SK-N-SH (cell line): ENCODE measurements at regions not wholly inside any gene's neighbourhood (a gene's known extent, or its start where the extent isn't known, plus 50 kb on each side); places are given as distances from the start of the nearest gene placed in this dataset.

Experiments
- CTCF ChIA-PET: fragments of 300-600, 350-600 bp; formaldehyde crosslinking; extraction: SDS; loops from one replicate; lab custom pipeline; 2021; lab: Yijun Ruan, JAX
- POLR2A ChIA-PET: fragments of 350-600 bp; sonication (Branson Sonifier 250); formaldehyde crosslinking; extraction: SDS; loops from one replicate; lab custom pipeline; 2020; ENCODE audit warnings: antibody characterized with exemption, inconsistent platforms; lab: Yijun Ruan, JAX
- DNase-seq: peaks from one replicate; pipeline ENCODE4 v3.0.0; 2012
- H2AFZ ChIP-seq: fragments of 200-600 bp; sonication (generic); 2 replicates; pipeline ENCODE4 v1.8.1; 2016; ENCODE audit warnings: antibody characterized with exemption, mild to moderate bottlenecking, low read depth
- H3F3A ChIP-seq: fragments of 200-600 bp; sonication (generic); replicated peaks from 2 replicates; pipeline ENCODE3; 2016; ENCODE audit warnings: antibody characterized with exemption, mild to moderate bottlenecking; ENCODE audit not compliant: insufficient read depth
- H3K27ac ChIP-seq, 2 experiments: fragments of 200-500 bp in 1 of 2; fragments of 200-600 bp in 1 of 2; sonication (Bioruptor generic) in 1 of 2; sonication (generic), shearing (Covaris generic) in 1 of 2; 2 replicates each; pipeline versions ENCODE4 v1.5.1 to v1.6.1; 2014 to 2016; ENCODE audit warnings: low read depth in 2 of 2, inconsistent platforms in 1 of 2, low read length in 1 of 2, mild to moderate bottlenecking in 1 of 2, mixed read lengths in 1 of 2
- H3K27me3 ChIP-seq: fragments of 200-600 bp; sonication (generic), shearing (Covaris generic); 2 replicates; pipeline ENCODE4 v1.6.1; 2016; ENCODE audit warnings: mixed run types; ENCODE audit not compliant: insufficient read depth
- H3K36me3 ChIP-seq, 2 experiments: fragments of 200-500 bp in 1 of 2; fragments of 200-600 bp in 1 of 2; sonication (Bioruptor generic) in 1 of 2; sonication (generic) in 1 of 2; replicated peaks in 1 of 2; 2 replicates each; pipeline versions ENCODE3 to v1.5.1; 2014 to 2016; ENCODE audit warnings: low read length in 1 of 2, mild to moderate bottlenecking in 1 of 2; ENCODE audit not compliant: insufficient read depth in 2 of 2, control insufficient read depth in 1 of 2
- H3K4me1 ChIP-seq, 2 experiments: fragments of 200-500 bp in 1 of 2; fragments of 200-600 bp in 1 of 2; sonication (Bioruptor generic) in 1 of 2; sonication (generic), shearing (Covaris generic) in 1 of 2; 2 replicates each; pipeline versions ENCODE4 v1.5.1 to v1.6.1; 2014 to 2016; ENCODE audit warnings: low read depth in 1 of 2, low read length in 1 of 2, mixed run types in 1 of 2; ENCODE audit not compliant: insufficient read depth in 2 of 2, control insufficient read depth in 1 of 2
- H3K4me2 ChIP-seq: fragments of 200-600 bp; sonication (generic), shearing (Covaris generic); 2 replicates; pipeline ENCODE4 v1.6.1; 2017; ENCODE audit warnings: mixed run types
- H3K4me3 ChIP-seq, 2 experiments: fragments of 200-500 bp in 1 of 2; fragments of 200-600 bp in 1 of 2; sonication (Bioruptor generic) in 1 of 2; sonication (generic), shearing (Covaris generic) in 1 of 2; 2 replicates each; pipeline versions ENCODE4 v1.5.1 to v1.8.1; 2014 to 2016; ENCODE audit warnings: low read depth in 2 of 2, inconsistent platforms in 1 of 2, low read length in 1 of 2, mild to moderate bottlenecking in 1 of 2, mixed read lengths in 1 of 2, moderate library complexity in 1 of 2
- H3K79me2 ChIP-seq: fragments of 200-600 bp; sonication (generic); 2 replicates; pipeline ENCODE4 v1.8.1; 2017; ENCODE audit warnings: mild to moderate bottlenecking; ENCODE audit not compliant: insufficient read depth
- H3K9ac ChIP-seq: fragments of 200-600 bp; sonication (generic); 2 replicates; pipeline ENCODE4 v1.6.1; 2017; ENCODE audit warnings: mixed run types
- H3K9me2 ChIP-seq: fragments of 200-600 bp; sonication (generic); 2 replicates; pipeline ENCODE4 v1.6.1; 2017; ENCODE audit warnings: mixed run types
- H3K9me3 ChIP-seq: fragments of 200-600 bp; sonication (generic); 2 replicates; pipeline ENCODE4 v1.6.1; 2017; ENCODE audit warnings: mixed run types, mild to moderate bottlenecking, moderate library complexity
- H4K20me1 ChIP-seq: fragments of 200-600 bp; sonication (generic); 2 replicates; pipeline ENCODE4 v1.6.1; 2017; ENCODE audit warnings: mild to moderate bottlenecking, mixed run types; ENCODE audit not compliant: insufficient read depth
- ELF1 ChIP-seq: IDR thresholded peaks from 2 replicates; pipeline ENCODE4 v1.4.0; 2012
- EZH2phosphoT487 ChIP-seq: fragments of 200-600 bp; sonication (generic); IDR thresholded peaks from 2 replicates; pipeline ENCODE4 v1.6.1; 2017; ENCODE audit warnings: low read depth, mixed run types, mild to moderate bottlenecking, antibody characterized with exemption, moderate library complexity, borderline replicate concordance
- FOSL2 ChIP-seq: IDR thresholded peaks from 2 replicates; pipeline ENCODE4 v1.4.0; 2012; ENCODE audit warnings: low read depth, mild to moderate bottlenecking, moderate library complexity, borderline replicate concordance
- FOXM1 ChIP-seq: IDR thresholded peaks from 2 replicates; pipeline ENCODE4 v1.4.0; 2012; ENCODE audit warnings: low read depth, mild to moderate bottlenecking
- GABPA ChIP-seq: IDR thresholded peaks from 2 replicates; pipeline ENCODE4 v1.4.0; 2012; ENCODE audit warnings: low read depth, mild to moderate bottlenecking
- GATA2 ChIP-seq: sonication (generic); formaldehyde crosslinking; IDR thresholded peaks from 2 replicates; pipeline ENCODE4 v1.5.0; 2020; ENCODE audit warnings: mild to moderate bottlenecking, missing genetic modification reagents
- NFIC ChIP-seq: IDR thresholded peaks from 2 replicates; pipeline ENCODE4 v1.4.0; 2012; ENCODE audit warnings: borderline replicate concordance
- NRF1 ChIP-seq: IDR thresholded peaks from 2 replicates; pipeline ENCODE4 v1.6.1; 2012; ENCODE audit warnings: low read depth, mild to moderate bottlenecking, low read length
- POLR2AphosphoS5 ChIP-seq: IDR thresholded peaks from 2 replicates; pipeline ENCODE4 v1.6.1; 2012; ENCODE audit warnings: low read depth, low read length
- RAD21 ChIP-seq: IDR thresholded peaks from 2 replicates; pipeline ENCODE4 v1.6.1; 2012; ENCODE audit warnings: mild to moderate bottlenecking, low read length
- SIN3A ChIP-seq: IDR thresholded peaks from 2 replicates; pipeline ENCODE4 v1.6.1; 2012; ENCODE audit warnings: low read depth, mild to moderate bottlenecking, low read length, moderate library complexity, borderline replicate concordance
- SMC3 ChIP-seq: IDR thresholded peaks from 2 replicates; pipeline ENCODE4 v1.6.1; 2012; ENCODE audit warnings: low read depth, low read length, improper control_type of control experiment
- TAF1 ChIP-seq: IDR thresholded peaks from 2 replicates; pipeline ENCODE4 v1.6.1; 2012; ENCODE audit warnings: low read depth, mild to moderate bottlenecking, low read length, moderate library complexity, borderline replicate concordance
- TCF12 ChIP-seq: IDR thresholded peaks from 2 replicates; pipeline ENCODE4 v1.4.0; 2012
- YY1 ChIP-seq: IDR thresholded peaks from 2 replicates; pipeline ENCODE4 v1.4.0; 2012; ENCODE audit warnings: low read depth, mild to moderate bottlenecking
- WGBS: methylation state at CpG from one replicate; pipeline ENCODE4 v1.1.6; 2017; ENCODE audit warnings: low lambda C conversion rate; 5-methylcytosine and 5-hydroxymethylcytosine counted together
- TF ChIP-seq, protein P1 (sequence below): IDR thresholded peaks from 2 replicates; pipeline ENCODE4 v1.6.1; 2012; ENCODE audit warnings: mild to moderate bottlenecking, low read depth, low read length, moderate library complexity
- TF ChIP-seq, protein P2 (sequence below): fragments of 200-600 bp; sonication (generic); IDR thresholded peaks from 2 replicates; pipeline ENCODE4 v1.6.1; 2017; ENCODE audit warnings: antibody characterized with exemption, mild to moderate bottlenecking, moderate library complexity
- TF ChIP-seq, protein P3 (sequence below): IDR thresholded peaks from 2 replicates; pipeline ENCODE4 v1.4.0; 2012; ENCODE audit warnings: low read depth
- TF ChIP-seq, protein P4 (sequence below): IDR thresholded peaks from 2 replicates; pipeline ENCODE4 v1.4.0; 2012; ENCODE audit warnings: low read depth, borderline replicate concordance
- TF ChIP-seq, protein P5 (sequence below): IDR thresholded peaks from 2 replicates; pipeline ENCODE4; 2012
- TF ChIP-seq, protein P6 (sequence below): IDR thresholded peaks from 2 replicates; pipeline ENCODE4 v1.4.0; 2012; ENCODE audit warnings: low read depth, borderline replicate concordance

DNA sequence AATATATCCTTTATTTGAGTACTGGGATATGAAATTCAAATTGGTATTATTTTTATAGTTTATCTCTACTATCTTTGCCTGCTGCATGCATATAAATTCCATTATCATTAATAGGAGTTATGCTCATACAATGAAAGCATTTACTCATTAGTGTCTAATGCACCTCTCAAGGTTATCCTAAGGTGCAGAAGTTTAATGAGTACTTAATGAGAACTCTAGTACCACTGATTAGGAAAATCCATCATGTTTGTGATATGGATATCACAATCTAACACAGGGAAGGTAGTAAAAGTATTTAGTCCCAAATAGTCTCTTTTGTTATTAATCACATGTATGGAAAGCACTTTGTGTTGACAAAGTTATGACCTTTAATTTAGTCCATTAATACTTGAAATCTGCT lies 77.2 kb upstream of the SLC10A2 start:
- POLR2A ChIA-PET, result no interaction called here
- Histone ChIP-seq H3K4me3 (no peak overlapping the region), H4K20me1 (no peaks in the 10 kb centered on the region), H3K79me2 (no peaks in the 10 kb centered on the region), H3K27ac (no peak overlapping the region), H3K9me2 (no peaks in the 10 kb centered on the region), H3K27me3 (no peaks in the 10 kb centered on the region), H2AFZ (no peak overlapping the region), H3K4me1 (peaks cover 0 to 5% of the 10 kb centered on the region in 2 experiments; a peak in 2 of 4 replicates), H3K36me3 (no peaks in the 10 kb centered on the region), H3F3A (no peaks in the 10 kb centered on the region), H3K9ac (no peak overlapping the region), H3K4me2 (no peak overlapping the region), H3K9me3 (no peaks in the 10 kb centered on the region)
- TF ChIP-seq, protein P1, sequence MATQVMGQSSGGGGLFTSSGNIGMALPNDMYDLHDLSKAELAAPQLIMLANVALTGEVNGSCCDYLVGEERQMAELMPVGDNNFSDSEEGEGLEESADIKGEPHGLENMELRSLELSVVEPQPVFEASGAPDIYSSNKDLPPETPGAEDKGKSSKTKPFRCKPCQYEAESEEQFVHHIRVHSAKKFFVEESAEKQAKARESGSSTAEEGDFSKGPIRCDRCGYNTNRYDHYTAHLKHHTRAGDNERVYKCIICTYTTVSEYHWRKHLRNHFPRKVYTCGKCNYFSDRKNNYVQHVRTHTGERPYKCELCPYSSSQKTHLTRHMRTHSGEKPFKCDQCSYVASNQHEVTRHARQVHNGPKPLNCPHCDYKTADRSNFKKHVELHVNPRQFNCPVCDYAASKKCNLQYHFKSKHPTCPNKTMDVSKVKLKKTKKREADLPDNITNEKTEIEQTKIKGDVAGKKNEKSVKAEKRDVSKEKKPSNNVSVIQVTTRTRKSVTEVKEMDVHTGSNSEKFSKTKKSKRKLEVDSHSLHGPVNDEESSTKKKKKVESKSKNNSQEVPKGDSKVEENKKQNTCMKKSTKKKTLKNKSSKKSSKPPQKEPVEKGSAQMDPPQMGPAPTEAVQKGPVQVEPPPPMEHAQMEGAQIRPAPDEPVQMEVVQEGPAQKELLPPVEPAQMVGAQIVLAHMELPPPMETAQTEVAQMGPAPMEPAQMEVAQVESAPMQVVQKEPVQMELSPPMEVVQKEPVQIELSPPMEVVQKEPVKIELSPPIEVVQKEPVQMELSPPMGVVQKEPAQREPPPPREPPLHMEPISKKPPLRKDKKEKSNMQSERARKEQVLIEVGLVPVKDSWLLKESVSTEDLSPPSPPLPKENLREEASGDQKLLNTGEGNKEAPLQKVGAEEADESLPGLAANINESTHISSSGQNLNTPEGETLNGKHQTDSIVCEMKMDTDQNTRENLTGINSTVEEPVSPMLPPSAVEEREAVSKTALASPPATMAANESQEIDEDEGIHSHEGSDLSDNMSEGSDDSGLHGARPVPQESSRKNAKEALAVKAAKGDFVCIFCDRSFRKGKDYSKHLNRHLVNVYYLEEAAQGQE, result no peak
- TF ChIP-seq GATA2 (no peak), POLR2AphosphoS5 (no peak), SIN3A (no peak), RAD21 (no peak), SMC3 (no peak), ELF1 (no peak)
- TF ChIP-seq, protein P2, sequence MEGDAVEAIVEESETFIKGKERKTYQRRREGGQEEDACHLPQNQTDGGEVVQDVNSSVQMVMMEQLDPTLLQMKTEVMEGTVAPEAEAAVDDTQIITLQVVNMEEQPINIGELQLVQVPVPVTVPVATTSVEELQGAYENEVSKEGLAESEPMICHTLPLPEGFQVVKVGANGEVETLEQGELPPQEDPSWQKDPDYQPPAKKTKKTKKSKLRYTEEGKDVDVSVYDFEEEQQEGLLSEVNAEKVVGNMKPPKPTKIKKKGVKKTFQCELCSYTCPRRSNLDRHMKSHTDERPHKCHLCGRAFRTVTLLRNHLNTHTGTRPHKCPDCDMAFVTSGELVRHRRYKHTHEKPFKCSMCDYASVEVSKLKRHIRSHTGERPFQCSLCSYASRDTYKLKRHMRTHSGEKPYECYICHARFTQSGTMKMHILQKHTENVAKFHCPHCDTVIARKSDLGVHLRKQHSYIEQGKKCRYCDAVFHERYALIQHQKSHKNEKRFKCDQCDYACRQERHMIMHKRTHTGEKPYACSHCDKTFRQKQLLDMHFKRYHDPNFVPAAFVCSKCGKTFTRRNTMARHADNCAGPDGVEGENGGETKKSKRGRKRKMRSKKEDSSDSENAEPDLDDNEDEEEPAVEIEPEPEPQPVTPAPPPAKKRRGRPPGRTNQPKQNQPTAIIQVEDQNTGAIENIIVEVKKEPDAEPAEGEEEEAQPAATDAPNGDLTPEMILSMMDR, result no peak
- TF ChIP-seq, protein P3, sequence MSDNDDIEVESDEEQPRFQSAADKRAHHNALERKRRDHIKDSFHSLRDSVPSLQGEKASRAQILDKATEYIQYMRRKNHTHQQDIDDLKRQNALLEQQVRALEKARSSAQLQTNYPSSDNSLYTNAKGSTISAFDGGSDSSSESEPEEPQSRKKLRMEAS, result no peak
- TF ChIP-seq, protein P4, sequence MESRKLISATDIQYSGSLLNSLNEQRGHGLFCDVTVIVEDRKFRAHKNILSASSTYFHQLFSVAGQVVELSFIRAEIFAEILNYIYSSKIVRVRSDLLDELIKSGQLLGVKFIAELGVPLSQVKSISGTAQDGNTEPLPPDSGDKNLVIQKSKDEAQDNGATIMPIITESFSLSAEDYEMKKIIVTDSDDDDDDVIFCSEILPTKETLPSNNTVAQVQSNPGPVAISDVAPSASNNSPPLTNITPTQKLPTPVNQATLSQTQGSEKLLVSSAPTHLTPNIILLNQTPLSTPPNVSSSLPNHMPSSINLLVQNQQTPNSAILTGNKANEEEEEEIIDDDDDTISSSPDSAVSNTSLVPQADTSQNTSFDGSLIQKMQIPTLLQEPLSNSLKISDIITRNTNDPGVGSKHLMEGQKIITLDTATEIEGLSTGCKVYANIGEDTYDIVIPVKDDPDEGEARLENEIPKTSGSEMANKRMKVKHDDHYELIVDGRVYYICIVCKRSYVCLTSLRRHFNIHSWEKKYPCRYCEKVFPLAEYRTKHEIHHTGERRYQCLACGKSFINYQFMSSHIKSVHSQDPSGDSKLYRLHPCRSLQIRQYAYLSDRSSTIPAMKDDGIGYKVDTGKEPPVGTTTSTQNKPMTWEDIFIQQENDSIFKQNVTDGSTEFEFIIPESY, result no peak
- CTCF ChIA-PET, result no interaction called here
- DNase-seq, result no peak

DNA sequence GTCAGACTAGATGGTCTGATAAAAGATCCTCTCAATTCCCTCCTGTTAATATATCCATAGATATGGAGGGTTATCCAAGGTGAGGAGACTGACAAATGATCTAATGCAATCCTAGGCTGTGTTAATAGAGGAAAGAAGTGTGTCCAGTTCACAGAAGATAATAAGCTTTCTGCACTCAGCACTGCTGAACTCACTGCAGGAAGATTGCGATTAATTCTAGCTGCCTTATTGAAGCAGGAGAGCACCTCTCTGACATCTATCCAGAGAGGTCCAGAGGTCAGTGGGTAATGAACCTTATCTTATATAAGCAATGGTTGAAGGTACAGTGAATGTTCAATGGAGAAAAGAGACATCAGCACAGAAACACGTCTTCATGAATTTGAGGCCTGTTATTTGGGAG lies 75.9 kb upstream of the SLC10A2 start:
- CTCF ChIA-PET, result no interaction called here
- no peak overlapping the region; a peak in 1 of 4 replicates for H3K27ac ChIP-seq
- H3F3A ChIP-seq, result no peaks in the 10 kb centered on the region
- 38% methylated on average over 2 of the region's 2 CpGs for WGBS
- peaks cover 0 to 2% of the 10 kb centered on the region in 2 experiments; a peak in 2 of 4 replicates for H3K4me1 ChIP-seq
- H3K27me3 ChIP-seq, result no peaks in the 10 kb centered on the region
- H3K4me3 ChIP-seq, result no peak overlapping the region
- H3K4me2 ChIP-seq, result no peak overlapping the region
- no peak overlapping the region for H2AFZ ChIP-seq
- POLR2A ChIA-PET, result no interaction called here
- H4K20me1 ChIP-seq, result no peaks in the 10 kb centered on the region
- no peaks in the 10 kb centered on the region for H3K9me3 ChIP-seq
- H3K79me2 ChIP-seq, result no peaks in the 10 kb centered on the region
- H3K9me2 ChIP-seq, result no peaks in the 10 kb centered on the region
- H3K36me3 ChIP-seq, result no peaks in the 10 kb centered on the region
- TF ChIP-seq NRF1 (no peak), EZH2phosphoT487 (no peak), TAF1 (no peak), TCF12 (no peak), YY1 (no peak), NFIC (no peak), FOXM1 (no peak), FOSL2 (no peak), ELF1 (no peak), SMC3 (no peak), GABPA (no peak)
- TF ChIP-seq, protein P5, sequence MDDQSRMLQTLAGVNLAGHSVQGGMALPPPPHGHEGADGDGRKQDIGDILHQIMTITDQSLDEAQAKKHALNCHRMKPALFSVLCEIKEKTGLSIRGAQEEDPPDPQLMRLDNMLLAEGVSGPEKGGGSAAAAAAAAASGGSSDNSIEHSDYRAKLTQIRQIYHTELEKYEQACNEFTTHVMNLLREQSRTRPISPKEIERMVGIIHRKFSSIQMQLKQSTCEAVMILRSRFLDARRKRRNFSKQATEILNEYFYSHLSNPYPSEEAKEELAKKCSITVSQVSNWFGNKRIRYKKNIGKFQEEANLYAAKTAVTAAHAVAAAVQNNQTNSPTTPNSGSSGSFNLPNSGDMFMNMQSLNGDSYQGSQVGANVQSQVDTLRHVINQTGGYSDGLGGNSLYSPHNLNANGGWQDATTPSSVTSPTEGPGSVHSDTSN, result no peak
- TF ChIP-seq, protein P6, sequence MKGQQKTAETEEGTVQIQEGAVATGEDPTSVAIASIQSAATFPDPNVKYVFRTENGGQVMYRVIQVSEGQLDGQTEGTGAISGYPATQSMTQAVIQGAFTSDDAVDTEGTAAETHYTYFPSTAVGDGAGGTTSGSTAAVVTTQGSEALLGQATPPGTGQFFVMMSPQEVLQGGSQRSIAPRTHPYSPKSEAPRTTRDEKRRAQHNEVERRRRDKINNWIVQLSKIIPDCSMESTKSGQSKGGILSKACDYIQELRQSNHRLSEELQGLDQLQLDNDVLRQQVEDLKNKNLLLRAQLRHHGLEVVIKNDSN, result no peak
- no peak overlapping the region for H3K9ac ChIP-seq
- DNase-seq, result no peak
